T47D (cell line): ENCODE measurements at regions not wholly inside any gene's neighbourhood (a gene's known extent, or its start where the extent isn't known, plus 50 kb on each side); places are given as distances from the start of the nearest gene placed in this dataset.

ENCODE experiments used
- DNase-seq, 2 experiments: peaks; one replicate each; pipeline versions ENCODE4 v3.0.0 to v3.0.0-alpha.2; 2011 to 2012; ENCODE audit warnings: low read depth in 1 of 2, low spot score in 1 of 2
- JUND ChIP-seq: IDR thresholded peaks from 2 replicates; pipeline ENCODE4 v1.6.1; 2012; ENCODE audit warnings: low read depth
- in situ Hi-C: cut with HindIII; loops from 2 replicates; pipeline ENCODE4 v1.10.0; 2016; ENCODE audit warnings: low sequenced_read_pairs, low pct_unique_long_range_greater_than_20kb

DNA sequence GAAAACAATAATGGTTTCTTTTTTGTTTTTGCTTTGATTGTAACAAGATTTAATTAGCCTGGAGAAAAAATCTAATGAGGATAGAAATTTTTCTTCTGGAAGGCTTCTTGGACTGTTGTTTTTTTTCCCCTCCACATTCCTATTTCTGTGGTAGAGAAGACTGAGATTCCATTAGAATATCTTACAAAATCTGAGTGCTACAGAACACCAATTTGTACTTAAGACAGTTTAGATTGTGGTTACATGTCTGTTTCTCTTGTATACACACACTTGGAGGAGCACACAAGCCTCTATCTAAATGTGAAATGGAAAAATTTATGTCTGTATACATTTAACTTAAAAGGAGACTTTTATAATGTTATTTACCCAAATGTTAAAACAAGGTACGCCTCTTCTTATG lies 176.9 kb upstream of the ARSJ start:
- DNase-seq, result no peak
- in situ Hi-C loops, result no loop called here
- TF ChIP-seq JUND, result no peak

DNA sequence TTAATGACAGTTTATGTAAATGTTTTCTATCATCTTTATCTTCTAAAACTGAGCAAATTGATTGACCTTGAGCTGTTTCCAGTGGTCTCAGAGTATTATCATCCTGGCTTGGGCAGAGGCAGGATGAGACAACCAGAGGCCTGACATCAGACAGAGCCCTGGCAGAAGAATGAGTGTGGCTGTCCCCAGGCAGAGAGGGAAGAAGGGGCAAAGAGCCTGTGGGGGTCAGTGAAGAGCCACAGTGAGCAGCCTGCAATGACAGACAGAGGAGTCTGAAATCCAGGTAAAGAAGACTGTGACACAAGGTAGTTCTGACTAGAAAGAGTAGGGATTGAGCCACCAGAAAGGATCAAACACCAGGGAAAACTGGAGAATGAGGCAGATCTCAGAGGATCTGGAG lies 182.4 kb upstream of the ARSJ start:
- peak in 1 of 2 experiments; percentile 25 for DNase-seq
- TF ChIP-seq JUND, result no peak
- in situ Hi-C loops, result no loop called here

DNA sequence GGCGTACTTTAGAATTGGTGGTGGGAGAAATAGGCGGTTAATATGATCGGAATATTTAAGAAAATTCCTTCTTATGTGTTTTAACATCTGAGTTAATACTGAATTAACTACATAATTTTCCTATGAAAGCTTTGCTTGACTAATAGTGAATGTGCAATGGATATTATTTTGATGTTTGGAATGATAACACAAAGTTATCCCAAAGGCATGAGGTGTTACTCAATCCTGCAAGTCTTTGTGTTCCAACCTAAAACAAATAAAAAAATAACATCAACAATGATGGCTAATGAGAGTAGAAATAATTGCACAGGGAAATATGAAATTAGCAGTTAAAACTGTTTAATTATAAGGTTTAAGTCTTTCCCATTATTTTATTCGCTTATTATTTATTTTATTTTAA lies 183.6 kb upstream of the ARSJ start:
- TF ChIP-seq JUND, result no peak
- DNase-seq, result no peak
- in situ Hi-C loops, result no loop called here

- no peak for TF ChIP-seq JUND
- in situ Hi-C loops, result no loop called here
- DNase-seq, result no peak
These were observed 194.5 kb upstream of the ARSJ start for GRCh38 chr4:114173968-114174367.

DNA sequence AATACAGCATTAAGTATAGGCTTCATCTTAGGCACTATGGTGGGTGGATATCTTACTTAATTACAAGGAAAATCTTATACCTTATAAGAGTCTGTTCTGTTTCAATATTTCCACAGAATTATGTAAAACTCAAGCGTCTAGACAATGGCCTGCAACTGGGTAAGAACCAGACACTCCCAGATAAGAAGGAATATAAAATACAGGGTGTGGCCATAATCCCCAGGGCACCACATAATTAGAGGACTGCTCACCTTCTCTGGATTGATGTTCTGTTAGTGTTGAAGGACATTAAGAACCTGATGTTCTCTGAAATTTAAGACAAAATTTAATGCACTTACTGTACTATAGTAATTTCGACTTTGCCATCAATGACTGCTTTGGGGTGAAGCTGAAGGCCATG lies 198.2 kb upstream of the ARSJ start:
- no peak for DNase-seq
- in situ Hi-C loops, result no loop called here
- no peak for TF ChIP-seq JUND

GRCh38 chr4:114178392-114178791 lies 198.9 kb upstream of the ARSJ start:
- DNase-seq, result no peak
- no peak for TF ChIP-seq JUND
- in situ Hi-C loops, result no loop called here

GRCh38 chr4:114180481-114180880 lies 201.0 kb upstream of the ARSJ start:
- no peak for TF ChIP-seq JUND
- peak in 1 of 2 experiments; percentile 36 for DNase-seq
- in situ Hi-C loops, result no loop called here

DNA sequence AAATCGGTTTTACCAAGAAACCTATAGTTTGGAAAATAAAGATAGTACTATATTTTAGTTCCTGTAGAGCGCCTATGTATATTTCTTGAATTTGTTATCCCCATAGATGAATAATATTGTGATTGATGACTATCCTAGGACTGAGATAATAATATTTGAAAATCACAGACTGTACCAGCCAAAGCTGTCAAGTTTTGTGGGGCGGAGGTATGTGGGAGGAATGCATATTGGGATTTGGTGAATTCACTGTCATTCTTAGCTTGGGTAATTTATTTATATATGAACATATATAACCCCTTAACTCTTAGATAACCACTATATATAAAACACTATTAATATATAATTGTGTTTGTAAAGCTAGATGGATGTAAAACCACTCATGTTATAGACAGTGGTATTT lies 205.5 kb upstream of the ARSJ start:
- TF ChIP-seq JUND, result no peak
- in situ Hi-C loops, result no loop called here
- no peak for DNase-seq

DNA sequence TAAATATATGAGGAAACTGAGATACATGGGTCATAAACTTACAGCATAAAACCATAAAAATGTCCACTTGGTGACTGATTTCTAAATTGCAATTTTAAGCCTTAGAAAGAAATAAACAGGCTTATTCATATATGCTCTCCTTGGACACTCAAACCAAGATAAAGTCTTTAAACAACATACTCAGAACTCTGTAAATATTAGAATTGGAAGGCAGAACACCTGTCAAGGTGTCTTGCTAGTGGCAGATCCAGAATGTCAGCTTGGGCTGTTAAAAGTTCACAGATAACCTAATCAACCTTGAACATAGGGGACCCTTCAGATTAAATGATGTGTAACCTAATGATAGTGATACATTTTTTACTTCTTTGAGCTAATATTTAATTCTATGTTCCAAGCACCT lies 208.1 kb upstream of the ARSJ start:
- in situ Hi-C loops, result no loop called here
- TF ChIP-seq JUND, result no peak

GRCh38 chr4:114191496-114191895 lies 212.0 kb upstream of the ARSJ start:
- TF ChIP-seq JUND, result no peak
- no peak for DNase-seq
- in situ Hi-C loops, result no loop called here

More for the DNA sequence above, 208.1 kb upstream of the ARSJ start:
- peak in 1 of 2 experiments; percentile 60 for DNase-seq

GRCh38 chr4:114192854-114193253 lies 213.4 kb upstream of the ARSJ start:
- DNase-seq, result no peak
- no peak for TF ChIP-seq JUND
- in situ Hi-C loops, result no loop called here

DNA sequence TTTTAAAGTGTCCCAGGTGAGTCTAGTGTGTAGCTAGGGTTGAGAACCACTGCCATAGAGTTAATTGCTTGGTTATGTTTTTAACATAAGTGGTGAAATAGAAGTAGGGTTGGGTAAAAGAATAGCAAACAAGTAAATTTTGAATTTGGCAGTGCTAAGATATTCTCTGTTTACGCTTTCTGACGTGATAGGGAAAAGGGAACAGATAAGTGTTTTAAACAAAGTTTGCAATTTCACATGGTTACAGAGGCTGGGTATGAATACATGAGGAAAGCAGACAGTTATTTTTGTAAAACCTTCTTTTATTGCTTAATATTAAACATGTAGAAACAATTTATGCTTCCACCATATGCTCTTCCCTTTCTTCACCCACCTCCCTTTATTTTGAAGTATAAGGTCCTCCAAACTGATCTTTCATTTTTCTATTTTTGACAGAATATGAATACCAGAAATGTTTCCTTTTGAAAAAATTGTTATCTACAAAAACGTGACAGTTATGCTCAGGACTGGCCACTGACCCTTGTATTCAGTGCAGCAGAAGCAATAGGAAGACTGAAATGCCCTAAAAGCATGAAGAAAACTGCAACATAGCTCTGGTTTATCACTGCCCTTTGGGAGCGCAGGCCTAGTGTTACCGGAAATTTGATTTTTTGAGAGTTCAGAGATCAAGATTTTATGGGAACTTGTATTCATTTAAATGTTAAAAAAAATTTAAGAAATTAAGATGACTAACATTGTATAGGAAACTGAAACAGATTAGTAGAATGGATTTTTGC lies 214.4 kb upstream of the ARSJ start:
- in situ Hi-C loops, result no loop called here
- no peak for DNase-seq
- TF ChIP-seq JUND, result no peak

GRCh38 chr4:114196606-114197005 lies 217.2 kb upstream of the ARSJ start:
- no peak for DNase-seq
- TF ChIP-seq JUND, result no peak
- in situ Hi-C loops, result no loop called here

DNA sequence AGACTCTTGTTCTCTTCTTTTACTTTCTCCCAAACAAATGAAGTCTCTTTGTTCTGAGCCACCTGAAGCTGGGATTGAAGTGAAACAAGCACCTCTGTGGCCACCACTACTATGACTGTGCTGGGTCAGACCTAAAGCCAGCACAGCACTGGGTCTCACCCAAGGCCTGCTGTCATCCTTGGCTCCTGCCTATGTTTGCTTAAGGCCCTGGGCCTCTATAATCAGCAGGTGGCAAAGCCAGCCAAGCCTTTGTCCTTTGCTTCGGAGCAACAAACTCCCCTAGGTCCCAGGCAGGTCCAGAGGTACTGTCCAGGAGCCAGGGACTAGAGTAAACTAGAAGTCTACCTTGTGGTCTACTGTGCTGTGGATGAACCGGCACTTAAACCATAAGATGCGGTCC lies 220.6 kb upstream of the ARSJ start:
- no peak for TF ChIP-seq JUND
- in situ Hi-C loops, result no loop called here

More for the DNA sequence above, 220.6 kb upstream of the ARSJ start:
- DNase-seq, result no peak
